Epithelial cell of prostate (primary cell): ENCODE measurements at regions not wholly inside any gene's neighbourhood (a gene's known extent, or its start where the extent isn't known, plus 50 kb on each side); places are given as distances from the start of the nearest gene placed in this dataset.

Experiments used
- DNase-seq: peaks from one replicate; pipeline ENCODE4 v3.0.0-alpha.2; 2011; ENCODE audit warnings: low read depth, low spot score
- H3K27ac ChIP-seq: fragments of 450-650 bp; 2 replicates; pipeline ENCODE4 v1.5.1; 2017; ENCODE audit warnings: mild to moderate bottlenecking

DNA sequence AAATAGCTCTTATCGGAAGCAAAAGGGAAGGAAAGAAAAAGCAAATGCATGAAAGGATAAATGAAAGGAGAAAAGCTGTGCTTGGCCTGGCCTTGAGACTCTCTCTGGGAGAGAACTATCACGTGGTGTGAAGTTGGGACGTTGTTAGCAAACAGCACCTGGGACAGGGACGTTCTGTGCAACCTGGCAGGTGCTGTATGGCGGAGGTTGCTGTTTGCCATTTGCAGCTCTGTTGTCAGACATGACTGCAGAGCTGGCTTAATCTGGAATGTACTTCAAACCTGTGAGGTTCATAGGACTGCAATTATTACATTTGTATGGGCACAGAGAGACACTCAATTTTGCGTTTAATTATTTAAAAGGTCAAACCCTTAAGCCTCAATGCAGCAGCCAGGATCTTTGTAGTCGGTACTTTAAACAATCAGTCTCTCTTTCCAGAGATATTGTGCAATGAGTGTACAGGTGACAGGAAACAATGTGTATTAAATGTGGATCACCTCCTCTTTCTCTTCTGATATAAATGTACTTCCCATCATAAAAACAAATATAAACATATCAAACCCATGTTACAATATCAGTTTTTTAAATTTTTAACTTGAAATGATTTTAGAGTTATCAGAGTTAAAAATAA is 800.5 kb upstream of the KCND2 start:
- no peak for DNase-seq

DNA sequence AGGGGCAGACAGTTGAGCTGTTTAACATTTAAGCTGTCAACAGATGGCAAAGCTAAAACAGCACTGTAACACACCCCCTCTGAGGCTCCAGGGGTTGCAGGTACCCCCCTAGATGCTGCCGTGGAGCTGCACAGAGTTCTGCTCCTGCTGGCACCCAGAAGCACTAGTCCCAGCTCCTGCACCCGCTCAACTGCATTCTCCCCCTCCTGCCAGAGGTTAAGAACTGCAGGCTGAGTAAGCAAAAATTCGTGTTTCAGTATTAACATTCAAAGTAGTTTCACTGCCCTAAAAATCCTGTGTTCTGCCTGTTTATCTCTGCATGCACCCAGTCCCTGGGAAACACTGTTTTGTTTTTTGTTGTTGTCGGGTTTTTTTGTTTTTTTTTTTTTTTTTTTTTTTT is 790.8 kb upstream of the KCND2 start:
- no peak overlapping the region for H3K27ac ChIP-seq
- no peak for DNase-seq

More for the DNA sequence above, 800.5 kb upstream of the KCND2 start:
- H3K27ac ChIP-seq, result no peak overlapping the region

DNA sequence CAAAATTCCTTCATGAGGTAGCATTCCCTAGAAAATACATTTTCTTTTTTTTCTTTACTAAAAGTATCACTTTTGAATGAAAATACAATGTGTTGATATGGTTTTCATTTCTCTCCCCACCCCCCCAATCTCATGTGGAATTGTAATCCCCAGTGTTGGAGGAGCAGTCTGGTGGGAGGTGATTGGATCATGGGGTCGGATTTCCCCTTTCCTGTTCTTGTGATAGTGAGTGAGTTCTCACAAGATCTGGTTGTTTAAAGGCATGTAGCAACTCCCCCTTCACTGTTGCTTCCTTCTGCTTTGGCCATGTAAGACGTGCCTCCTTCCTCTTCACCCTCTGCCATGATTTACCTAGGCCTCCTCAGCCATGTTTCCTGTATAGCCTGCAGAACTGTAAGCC is 790.3 kb upstream of the KCND2 start:
- no peak for DNase-seq
- no peak overlapping the region for H3K27ac ChIP-seq

DNA sequence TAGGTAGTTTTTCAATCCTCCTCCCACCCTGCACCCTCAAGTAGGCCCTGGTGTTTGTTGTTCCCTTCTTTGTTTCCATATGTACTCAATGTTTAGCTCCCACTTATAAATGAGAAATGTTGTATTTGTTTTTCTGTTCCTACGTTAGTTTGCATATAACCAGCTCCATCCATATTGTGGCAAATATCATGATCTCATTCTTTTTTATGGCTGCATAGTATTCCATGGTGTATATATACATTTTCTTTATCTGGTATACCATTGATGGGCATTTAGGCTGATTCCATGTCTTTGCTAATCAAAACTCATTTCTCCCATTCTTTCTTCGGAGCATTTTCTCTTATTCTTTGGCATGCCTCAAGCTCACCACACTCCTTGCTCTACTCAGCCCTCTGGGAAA is 789.6 kb upstream of the KCND2 start:
- DNase-seq, result no peak
- no peak overlapping the region for H3K27ac ChIP-seq

DNA sequence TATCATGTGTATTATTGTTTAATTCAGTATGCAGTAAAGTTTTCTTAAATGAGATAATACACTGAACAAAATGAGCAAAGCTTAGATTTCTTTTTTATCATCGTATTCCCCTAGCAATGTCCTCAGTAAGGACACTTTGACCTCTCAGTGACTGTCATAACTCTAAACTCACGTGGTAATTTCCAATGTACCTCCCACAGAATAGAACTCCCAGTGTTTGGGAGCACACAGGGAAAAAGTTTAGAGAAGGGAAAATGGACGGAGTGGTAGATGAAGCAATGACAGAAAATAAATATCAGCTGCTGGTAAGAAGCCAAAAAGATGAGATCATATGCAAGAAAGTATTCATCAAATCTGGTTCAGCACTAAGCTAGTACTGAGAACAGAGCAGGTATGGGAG is 758.6 kb upstream of the KCND2 start:
- no peak for DNase-seq
- no peak overlapping the region for H3K27ac ChIP-seq

DNA sequence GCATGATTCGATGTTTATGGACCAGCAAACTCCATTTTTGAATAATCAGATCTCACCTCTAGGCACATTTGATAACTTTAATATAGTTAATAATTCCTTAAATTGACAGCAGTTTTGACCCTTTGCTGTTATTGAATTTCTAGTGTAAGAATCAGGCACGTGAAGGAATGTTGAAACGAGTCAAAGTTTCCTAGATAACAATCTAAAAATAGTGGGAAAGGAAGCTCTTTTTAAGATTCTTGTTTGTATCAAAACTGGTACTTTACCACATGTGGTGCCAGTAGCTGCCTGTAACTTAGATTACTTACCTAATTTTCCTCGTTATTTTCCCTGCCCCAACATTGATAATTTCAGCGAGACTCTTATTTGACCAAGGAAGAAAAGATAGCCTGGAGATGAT is 757.8 kb upstream of the KCND2 start:
- no peak overlapping the region for H3K27ac ChIP-seq
- DNase-seq, result no peak

DNA sequence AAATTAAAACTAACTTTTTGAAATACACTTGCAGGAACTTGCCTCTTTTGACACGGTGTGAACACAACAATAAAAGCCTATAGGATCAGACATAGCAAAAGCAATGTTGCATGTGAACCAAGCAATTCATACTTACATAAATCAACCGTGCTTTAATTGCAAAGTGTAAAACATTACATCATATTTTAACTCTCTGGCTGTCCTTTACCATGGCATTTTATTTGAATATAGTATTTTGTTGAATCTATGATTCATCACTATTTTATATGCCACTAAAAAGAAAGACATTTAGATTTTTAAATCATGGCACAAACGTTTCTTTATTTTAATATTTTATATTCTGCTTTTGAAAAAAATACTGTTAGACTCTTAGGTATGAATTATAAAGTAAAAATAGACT is 757.0 kb upstream of the KCND2 start:
- H3K27ac ChIP-seq, result no peak overlapping the region
- no peak for DNase-seq

DNA sequence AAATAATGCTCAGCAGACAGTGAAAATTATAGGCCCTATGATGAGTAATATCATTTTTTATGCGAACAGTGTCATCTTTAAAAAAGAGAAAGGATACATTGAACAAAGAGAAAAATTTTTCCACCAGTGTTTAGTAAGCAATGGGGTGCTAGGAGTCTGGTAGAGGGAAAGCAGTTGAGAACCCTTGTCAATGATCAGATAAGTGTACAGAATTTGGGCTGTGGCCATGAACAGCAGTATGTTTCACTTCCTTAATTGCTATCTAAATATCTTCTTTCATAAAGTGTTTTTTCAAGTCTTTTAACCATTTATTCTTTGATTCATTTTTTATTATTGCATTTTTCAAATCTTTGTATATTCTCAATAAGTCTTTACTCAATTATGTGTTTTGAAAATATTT is 750.7 kb upstream of the KCND2 start:
- no peak for DNase-seq
- H3K27ac ChIP-seq, result no peak overlapping the region

DNA sequence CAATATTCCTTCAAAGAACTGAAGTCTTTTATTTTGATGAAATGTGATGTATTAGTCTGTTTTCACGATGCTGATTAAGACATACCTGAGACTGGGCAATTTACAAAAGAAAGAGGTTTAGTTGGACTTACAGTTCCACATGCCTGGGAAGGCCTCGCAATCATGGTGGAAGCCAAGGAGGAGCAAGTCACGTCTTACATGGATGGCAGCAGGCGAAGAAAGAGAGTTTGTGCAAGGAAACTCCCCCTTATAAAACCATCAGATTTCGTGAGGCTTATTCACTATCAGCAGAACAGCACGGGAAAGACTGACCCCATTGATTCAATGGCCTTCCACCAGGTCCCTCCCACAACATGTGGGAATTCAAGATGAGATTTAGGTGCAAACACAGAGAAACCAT is 750.3 kb upstream of the KCND2 start:
- no peak for DNase-seq
- no peak overlapping the region for H3K27ac ChIP-seq

DNA sequence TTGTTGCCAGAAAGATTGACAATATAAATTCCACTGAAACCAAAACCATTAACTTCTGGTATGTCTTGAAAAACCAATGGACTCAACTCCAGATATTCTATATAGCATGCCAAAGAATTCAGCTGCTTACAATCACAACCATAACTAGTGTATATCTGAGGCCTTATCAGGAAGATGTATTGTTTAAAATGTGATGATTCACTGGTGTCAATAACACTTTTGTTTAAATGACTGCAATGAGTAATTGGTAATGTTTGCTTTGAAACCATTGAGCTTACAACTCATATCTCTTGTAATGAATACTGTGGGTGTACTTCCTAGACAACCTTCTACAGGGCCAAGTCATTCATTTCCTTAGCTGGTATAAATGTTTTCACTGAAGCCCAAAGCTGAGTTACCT is 727.9 kb upstream of the KCND2 start:
- peak; percentile 81 for DNase-seq
- H3K27ac ChIP-seq, result peak overlapping the region; percentile 20

DNA sequence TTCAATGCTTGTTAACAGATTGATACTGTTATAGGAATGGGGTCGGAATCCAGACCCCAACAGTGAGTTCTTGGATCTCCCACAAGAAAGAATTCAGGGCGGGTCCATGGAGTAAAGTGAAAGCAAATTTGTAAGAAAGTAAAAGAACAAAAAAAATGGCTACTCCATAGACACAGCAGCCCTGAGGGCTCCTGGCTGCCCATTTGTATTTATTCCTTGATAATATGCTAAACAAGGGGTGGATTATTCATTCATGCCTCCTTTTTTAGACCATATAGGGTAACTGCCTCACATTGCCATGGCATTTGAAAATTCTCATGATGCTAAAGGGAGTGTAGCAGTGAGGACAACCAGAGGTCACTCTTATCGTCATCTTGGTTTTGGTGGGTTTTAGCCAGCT is 717.2 kb upstream of the KCND2 start:
- no peak for DNase-seq
- H3K27ac ChIP-seq, result no peak overlapping the region

DNA sequence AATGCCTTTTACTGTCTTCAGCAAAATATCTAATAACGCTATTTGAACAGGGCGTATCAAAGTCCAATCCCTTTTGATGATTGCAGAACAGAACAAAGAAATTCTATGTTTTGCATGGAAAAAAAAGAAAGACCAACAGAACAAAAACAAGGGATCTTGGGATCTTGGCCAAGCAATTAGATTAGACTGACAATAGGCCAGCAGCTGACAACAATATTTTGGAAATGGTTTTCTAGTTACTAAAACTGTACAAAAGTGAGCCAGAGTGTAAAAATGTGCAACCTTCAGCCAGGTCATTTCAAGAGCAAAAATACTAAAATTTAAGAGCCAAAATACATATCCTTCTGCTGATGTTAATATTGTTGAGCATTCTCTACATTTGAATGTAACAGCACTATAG is 716.5 kb upstream of the KCND2 start:
- no peak overlapping the region for H3K27ac ChIP-seq
- no peak for DNase-seq

DNA sequence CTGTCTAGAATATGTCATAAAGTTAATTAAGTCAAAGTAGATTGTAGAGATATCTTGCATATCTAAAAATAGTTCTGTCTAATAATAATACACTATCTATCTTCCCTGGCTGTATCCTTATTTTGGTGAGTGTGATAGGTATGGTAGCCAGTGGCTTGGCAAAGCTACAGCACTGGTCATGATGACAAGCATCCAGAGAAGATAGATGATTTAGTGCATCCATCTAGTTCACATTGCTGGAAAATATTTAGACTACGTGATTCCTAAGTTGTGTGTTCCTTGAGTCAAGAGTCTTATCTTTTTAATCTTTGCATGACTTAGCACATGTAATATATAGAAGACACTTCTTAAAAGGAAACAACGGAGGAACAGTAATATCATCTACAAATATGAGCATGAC is 711.2 kb upstream of the KCND2 start:
- DNase-seq, result no peak
- no peak overlapping the region for H3K27ac ChIP-seq

DNA sequence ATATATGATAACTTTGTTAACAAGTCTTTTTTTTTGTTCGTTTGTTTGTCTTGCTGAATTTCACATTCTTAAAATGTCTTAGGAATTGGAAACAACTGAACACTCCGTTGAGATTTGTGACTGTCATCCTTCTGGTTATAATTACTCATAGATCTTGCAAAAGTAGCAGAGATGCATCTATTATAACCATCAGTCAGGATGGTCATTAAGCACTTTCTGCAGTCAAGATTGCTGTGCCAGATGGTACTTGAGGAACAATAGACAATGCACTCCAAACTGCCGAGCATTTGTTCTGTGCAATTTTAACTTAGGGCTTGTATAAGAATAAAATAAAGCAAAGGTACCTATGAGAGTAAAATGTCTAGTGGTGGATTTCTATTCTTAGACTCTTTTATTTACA is 710.1 kb upstream of the KCND2 start:
- no peak overlapping the region for H3K27ac ChIP-seq
- DNase-seq, result no peak

DNA sequence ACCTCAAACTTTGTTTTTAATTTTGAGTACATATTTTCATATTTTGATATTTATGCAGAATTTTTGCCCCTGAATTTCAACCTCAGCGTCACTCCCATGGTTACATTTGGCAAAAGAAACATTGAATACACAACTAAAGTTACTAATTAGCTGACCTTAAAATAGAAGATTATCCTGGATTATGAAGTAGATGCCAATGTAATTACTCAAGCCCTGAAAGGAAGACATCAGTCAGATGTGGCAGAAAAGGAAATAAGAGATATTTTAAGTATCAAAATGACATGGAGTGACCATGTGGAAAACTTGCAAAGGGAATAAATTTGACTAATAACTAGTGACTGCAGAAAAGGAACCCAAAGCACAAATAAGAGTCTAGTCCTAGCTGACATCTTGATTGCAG is 701.3 kb upstream of the KCND2 start:
- DNase-seq, result no peak
- H3K27ac ChIP-seq, result no peak overlapping the region

DNA sequence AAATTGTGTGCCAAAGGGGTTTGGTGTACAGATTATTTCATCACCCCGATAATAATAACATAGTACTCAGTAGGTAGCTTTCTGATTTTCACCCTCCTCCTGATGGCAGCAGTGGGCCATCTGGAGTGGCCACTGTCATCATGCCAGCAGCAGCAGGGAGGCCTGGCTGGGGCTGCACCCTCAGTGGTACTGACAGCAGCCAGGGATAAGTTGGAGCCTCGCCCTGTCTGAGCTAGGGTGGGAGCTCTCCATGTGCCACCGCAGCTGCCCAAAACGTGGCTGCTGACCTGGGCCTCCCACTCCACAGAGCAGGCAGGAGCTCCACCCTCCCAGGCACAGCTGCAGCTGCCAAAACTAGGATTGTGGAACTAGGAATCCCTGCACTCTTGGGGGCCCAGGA is 700.8 kb upstream of the KCND2 start:
- H3K27ac ChIP-seq, result no peak overlapping the region
- DNase-seq, result no peak

DNA sequence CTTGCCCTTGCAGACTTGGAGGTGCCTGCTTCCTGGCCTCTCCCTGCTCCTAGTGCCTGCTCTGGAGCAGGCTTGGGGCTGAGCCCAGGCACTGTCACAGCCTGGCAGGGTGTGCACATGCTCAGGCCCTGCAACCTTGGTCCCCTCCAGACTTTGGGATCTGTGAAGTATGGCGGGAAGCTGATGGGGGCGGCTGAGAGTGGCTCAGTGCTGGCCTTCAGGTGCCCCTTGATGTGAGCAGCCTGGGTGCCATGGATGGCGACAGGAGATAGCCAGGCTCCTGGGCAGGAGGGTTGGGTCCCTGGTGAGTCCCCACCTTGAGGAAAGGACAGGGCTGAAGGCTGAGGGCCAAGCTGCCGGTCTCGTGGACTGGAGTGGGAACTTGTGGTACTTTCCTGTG is 700.4 kb upstream of the KCND2 start:
- H3K27ac ChIP-seq, result no peak overlapping the region
- no peak for DNase-seq

DNA sequence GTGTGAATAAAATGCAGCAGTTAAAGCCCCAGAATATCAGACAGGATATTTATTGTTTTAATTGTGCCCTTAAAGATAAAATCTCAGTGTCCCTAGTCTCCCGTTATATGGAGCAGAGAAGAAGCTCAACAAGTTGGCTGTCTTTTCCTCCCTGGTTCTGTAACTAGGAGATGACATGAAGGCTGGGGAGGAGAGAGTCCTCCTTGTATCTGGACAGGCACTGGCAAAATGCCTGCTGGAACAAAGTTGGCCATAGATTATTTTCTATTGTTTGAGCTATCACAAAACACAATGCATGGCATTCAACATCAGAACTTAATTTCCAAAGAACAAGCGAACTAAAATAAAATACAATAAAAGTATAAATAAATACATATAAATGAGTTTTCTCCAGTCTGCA is 694.9 kb upstream of the KCND2 start:
- DNase-seq, result no peak
- no peak overlapping the region for H3K27ac ChIP-seq

DNA sequence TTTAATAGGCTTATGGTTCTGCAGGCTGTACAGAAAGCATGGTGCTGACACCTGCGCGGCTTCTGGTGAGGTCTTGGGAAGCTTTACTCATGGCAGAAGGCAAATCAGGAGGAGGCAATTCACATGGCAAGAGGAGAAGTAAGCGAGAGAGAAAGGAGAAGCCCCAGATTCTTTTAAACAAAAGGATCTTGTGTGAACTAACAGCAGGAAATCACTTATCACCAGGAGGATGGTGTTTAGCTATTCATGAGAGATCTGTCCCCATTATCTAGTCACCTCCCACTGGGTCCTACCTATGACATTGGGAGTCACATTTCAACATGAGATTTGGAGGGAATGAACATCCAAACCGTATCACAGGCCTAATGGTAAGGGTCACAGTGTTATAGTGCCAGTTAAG is 678.0 kb upstream of the KCND2 start:
- DNase-seq, result no peak
- no peak overlapping the region for H3K27ac ChIP-seq

DNA sequence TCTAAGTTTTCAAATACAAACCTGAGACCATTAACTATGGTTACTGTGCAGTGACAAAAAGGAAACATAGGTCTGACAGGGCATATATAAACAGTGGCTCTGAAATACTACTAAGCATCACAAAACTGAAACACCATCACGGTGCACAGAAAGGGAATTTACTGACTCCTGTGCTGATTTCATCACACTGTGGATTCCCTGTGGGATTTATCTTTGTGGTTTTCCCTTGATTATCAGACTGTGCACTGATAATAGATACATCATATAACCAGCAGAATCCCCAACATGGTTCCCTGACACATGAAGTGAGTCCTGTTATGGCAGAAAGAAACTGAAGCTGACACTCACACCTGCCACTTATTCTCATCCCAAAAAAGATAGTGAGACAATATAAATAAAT is 676.3 kb upstream of the KCND2 start:
- no peak for DNase-seq
- H3K27ac ChIP-seq, result no peak overlapping the region

DNA sequence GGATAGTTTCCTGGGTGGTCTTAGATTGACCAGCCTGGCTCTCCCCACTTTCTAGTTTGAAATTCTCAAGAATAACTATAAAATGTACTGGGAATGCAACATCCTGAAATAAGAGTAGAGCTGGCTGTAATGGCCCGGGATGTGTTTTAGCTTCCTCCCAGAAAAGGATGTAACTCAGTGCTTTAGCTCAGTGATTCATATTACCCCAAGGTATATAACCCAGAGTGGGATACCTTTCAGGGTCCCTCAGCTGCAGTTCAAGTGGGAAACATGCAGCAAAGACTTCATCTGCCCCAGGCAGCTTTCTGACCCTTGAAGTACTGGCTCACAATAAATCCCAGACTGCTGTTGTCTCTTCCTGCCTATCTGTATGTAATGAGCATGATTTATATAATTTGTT is 666.7 kb upstream of the KCND2 start:
- no peak for DNase-seq
- no peak overlapping the region for H3K27ac ChIP-seq

DNA sequence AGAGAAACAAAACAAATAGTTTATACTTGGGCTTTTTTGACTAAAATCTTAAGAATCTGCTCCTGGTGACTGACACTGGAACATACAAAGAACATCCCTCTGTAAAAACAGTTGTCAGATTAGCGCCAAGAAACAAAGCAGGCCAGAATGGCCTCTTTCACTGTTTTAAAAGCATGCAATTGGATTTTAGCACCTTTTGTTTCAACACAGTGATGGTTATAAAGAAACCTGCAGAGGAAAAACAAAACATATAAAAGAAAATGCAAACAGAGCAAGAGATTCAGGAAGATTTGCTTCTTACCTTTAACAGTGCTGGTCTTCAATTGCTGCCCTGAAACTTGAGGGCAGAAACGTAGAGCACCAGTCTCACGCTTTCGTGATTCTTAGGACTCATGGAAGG is 652.2 kb upstream of the KCND2 start:
- no peak overlapping the region for H3K27ac ChIP-seq
- no peak for DNase-seq

DNA sequence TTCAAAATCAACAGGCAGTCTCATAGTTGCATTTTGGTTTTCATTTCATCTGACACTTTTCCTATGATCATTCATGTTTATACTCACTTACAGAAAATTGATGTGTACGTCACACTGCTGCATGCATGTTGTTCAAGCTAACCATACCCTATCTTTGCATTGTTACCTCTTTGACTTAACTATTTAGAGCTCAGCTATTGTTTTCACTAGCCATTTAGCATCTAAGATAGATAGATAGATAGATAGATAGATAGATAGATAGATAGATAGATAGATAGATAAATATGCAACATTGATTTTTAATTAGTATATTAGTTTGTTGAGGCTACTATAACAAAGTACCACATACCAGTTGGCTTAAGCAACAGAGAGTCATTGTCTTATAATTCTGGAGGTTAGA is 649.5 kb upstream of the KCND2 start:
- no peak for DNase-seq
- H3K27ac ChIP-seq, result no peak overlapping the region
